CD4-positive, alpha-beta T cell treated with Interleukin-2 at 100 ng/mL for 4 hours (primary cell): ENCODE measurements at regions not wholly inside any gene's neighbourhood (a gene's known extent, or its start where the extent isn't known, plus 50 kb on each side); places are given as distances from the start of the nearest gene placed in this dataset.

Experiments
- DNase-seq: peaks from one replicate; pipeline ENCODE4 v3.0.0-alpha.2; 2020; ENCODE audit warnings: low spot score

DNA sequence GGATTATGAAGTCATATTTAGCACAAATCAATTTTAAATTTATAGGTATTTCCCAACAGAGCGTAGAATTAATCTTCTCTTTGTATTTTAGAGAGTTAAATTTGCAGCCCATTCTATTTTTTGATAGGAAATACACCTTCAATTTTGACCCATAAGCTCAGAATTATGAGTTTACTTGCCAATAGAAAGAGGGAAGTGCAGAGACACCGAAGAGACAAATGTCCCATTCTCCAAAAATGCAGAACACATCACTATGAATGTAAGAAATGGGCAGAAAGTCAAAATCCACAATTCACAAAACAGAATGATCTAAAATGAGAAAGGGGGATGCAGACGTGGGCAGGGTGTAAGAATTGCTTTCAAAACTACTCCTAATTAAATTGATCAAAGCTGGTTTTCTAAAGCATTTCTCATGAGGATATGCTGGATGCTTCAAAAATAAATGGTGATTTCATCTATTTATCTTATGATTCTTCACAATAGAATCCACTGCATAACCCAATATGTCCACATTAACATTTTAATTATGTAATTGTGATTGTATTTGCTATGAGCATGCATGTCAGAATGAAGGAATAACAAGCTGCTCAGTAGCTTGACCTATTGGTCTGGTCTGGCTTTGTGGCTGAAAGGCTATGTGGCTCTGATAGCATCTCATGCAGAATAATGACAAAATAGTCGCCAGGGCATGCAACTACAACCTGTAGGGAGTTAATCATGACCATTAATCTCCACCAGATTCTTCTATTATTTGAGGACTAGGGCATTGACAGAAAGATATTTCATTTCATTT, 550.1 kb upstream of the CDH18 start:
- DNase-seq: no peak

DNA sequence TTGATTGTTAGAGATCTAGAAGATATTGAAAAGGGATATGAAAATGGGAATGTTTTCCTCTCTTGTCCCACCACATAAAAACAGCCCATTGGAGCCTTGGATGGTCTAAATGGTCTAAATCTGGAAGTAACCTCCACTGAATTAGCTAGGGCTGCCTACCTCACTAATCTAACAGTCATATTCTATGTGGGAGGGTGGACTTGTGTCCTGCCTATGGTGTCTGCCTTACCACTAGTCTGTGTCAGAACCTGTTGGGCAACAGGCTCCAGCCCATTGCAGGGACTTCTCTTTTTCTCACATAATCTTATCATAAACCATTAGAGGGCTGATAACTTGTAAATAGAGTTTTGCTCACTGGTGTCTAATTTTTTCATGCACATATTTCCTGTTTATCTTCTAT, 548.8 kb upstream of the CDH18 start:
- DNase-seq: no peak

DNA sequence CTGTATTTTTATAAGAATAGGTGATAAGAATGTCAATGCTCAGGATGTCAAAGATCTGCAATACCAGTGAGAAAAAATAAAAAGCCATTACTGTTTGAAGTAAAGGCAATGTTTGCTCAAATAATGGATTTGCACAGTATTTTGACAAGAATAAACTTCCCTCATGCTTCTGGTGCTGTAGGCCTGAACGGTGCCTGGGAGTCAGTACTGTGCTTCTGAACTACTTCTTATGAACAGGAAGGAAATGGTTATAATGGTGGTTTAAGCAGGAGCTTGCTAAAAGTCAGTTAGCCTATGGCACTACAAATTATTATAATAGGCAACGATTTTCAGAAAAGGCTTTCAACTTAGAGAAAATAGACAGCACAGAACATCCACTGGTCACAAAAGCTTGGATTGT, 548.3 kb upstream of the CDH18 start:
- DNase-seq: no peak

DNA sequence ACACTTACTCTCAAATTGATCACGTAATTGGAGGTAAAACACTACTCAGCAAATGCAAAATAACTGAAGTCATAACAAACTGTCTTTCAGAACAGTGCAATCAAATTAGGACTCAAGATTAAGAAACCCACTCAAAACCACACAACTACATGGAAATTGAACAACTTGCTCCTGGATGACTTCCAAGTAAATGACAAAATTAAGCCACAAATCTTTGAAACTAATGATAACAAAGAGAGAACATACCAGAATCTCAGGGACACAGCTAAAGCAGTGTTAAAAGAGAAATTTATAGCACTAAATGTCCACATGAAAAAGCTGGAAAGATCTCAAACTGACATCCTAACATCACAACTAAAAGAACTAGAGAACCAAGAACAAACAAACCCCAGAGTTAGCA, 540.5 kb upstream of the CDH18 start:
- no peak for DNase-seq

DNA sequence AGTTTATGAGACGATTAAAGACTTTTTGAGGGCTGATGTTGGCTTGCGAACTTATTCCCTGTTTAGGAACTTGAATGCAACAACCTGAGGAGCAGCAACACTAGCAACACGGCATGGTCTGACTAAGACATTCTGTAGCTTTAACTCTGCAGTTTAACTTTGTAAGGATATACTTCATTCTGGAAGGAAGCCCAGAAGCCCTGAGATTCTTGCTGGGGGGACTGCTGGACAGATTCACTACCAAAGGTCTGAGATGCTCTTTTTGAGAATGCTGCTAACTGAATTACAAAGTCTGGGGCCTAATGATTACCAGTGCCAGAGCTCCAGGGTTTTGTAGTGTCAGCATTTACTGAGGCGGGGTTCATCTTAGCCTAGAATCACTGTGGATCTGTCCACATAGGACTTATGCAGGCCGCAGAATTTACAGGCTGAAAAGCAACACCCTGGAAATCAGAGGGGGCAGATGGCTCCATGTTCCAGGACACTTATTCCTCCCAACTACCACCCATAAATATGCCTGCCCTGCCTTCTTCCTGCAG, 537.1 kb upstream of the CDH18 start:
- DNase-seq: no peak

DNA sequence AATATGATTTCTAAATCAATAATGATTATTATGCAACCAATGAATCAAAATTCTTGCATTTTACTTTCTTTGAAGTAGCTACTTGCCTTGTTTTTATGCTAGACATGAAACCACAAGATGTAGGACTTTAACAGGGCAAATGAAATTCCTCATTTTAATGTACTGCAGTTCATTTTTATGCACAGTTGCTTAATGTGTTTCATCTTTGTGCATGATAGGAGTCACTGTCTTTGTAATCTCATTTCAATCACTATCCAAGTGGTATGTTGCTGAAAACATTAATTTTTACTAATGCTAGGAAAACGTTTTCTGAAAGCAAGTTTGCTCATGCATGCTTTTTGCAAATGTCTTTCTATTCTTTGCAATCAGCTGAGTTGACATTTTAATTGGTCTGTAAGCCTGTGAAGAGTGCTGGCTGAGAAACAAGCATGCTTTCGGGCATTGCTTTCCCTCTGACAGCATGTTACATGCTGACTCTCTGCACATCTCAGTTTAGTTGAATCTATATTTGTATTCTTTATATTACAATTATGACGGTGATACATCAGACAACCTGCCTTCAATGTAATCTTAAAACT, 535.0 kb upstream of the CDH18 start:
- DNase-seq: no peak

DNA sequence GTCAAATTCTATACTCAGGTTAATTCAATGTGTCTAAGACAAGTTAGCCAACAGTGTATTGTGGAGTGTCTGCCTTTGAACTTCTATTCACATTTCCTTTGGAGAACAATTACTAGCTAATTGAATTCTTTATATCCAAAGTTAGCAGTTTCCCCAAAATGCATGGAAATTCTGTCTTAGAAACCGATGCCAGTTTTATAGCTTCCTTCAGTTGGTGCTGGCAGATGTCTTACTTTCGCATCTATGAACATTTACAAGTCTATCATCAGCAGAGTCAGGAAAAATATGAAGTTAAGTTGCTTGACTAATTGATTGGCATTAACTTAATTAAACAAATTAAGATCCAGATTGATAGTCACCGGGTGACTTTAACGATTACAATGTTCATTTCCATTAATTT, 527.6 kb upstream of the CDH18 start:
- no peak for DNase-seq

DNA sequence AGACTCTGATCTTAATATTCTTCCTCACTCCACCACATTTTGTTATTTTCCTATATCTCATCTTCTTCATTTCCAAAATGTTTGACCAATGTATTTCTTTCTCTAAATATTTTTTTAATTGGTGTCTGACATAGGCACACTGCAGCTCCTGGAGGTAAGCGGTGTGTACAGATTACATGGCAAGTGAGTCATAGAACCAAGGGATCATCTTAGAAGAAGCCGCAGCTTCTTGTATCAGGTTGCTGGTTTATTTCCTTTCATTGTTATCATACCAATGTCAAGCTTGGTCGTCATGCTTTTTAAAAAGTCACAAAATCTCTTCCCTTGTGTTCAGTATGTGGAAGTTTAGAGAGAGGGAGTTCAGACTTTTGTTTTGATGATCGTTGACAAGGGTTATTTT, 526.1 kb upstream of the CDH18 start:
- DNase-seq: no peak

DNA sequence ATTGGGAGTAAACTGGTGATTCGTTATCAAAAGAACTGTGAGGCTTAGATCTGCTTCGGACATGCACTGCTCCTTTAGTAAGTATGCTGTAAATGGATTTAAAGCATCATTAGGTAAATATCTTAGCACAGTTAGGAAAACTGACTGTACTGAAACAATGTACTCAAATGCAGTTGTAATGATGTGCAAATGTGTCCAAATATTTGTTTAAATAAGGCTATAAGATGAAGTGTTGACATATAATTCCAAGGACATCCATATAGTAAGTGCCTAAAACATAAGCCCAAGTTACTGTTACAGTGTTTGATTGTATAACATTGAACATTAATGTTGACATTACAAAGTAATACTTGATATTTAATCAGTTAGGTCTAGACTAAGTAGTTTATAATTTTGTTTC, 512.5 kb upstream of the CDH18 start:
- no peak for DNase-seq

DNA sequence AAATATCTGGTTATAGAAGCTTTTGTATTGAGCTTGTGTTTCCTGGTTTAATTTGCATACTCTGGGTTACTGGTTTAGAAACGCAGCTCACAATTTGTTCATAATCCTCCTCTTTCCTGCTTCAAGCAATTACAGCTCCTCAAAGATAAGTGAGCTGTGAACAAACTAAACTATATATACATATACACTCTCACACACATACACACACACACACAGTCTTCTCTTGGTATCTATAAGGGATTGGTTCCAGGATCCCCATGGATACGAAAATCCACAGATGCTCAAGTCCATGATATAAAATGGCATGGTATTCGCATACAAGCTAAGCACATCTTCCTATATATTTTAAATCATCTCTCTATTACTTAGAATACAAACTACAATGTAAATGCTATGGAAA, 510.9 kb upstream of the CDH18 start:
- DNase-seq: no peak

DNA sequence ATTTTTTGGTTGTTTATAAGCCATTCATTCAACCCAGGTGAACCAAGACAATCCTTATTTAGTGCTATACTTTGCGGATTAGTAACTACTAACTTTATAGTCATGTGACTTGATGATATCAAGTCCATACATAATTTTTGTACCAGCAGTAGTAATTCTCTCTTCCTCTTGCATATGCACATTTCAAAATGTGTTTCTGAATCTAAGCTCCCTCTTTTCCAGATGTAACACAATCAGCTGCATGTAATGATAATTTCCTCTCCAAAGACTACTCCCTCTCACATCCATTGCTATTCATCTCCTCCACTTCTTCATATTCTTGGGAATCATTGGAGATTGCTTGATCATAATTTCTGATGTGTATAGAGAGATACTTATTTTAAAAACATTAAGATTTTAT, 510.1 kb upstream of the CDH18 start:
- no peak for DNase-seq

DNA sequence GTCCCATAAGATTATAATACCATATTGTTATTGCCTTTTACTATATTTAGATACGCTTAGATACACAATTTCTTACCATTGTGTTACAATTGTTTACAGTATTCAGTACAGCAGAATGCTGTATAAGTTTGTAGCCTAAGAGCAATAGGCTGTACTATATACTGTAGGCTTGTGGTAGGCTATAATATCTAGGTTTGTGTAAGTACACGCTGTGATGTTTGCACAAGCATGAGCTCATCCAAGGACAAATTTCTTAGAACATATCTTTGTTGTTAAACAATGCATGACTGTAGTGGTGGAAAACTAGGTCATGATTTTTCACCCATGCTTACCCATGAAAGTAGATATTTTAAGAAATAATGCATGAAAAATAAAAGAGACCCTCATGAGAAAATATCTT, 509.4 kb upstream of the CDH18 start:
- DNase-seq: no peak

DNA sequence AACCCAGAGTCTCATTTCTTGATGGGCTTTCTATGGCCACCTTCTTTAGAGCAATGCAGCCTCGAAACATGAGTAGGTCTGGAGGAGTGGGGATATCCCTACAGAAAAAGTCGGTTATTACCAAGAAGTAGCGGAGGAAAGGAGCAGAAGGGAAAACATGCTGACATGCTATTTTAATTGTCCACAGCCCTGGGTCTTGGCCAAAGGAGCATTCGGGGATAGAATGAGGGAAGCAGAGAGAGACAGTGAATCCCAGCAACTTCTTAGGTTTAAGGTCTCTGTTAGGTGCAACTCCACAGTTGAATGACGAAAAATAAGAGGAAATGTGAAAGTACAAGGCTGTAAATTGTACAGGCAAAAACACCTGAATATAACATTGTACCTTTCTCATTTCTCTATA, 506.7 kb upstream of the CDH18 start:
- DNase-seq: no peak

DNA sequence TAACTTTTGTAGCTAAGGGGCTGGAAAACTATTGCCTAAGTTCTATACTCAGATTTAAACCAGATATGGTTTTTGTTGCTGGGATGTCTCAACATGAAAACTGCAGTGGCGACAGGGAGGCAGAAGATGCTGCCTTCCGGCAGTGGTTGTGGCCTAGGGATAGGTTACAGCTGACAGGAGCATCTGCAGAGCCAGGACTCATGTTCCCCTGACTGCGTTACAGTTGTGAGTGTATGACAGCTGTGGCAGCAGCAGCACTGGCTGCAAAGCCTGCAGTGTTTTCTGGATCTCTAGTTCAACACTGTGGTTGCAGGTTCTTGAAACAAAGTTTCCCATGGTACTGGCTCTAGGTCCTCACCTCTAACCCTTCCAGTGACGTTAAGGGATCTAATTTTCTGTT, 498.8 kb upstream of the CDH18 start:
- DNase-seq: no peak

DNA sequence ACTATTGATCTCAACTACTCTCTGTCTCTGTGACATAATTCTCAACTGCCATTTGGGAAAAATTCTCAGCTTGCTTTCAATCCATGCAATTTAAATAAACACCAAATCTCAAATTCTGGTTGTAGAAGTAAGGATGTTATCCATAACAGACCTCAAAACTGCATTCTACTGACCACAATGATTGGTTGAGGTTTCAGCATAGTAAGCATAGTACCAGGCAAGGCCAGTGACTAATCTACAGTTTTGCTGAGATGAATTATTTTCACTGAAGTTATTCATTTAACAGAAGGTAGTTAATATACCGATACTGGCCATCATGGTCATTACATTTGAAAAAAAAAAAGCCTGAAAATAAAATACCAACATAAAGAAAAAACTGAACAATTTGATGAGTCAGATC, 488.0 kb upstream of the CDH18 start:
- no peak for DNase-seq

DNA sequence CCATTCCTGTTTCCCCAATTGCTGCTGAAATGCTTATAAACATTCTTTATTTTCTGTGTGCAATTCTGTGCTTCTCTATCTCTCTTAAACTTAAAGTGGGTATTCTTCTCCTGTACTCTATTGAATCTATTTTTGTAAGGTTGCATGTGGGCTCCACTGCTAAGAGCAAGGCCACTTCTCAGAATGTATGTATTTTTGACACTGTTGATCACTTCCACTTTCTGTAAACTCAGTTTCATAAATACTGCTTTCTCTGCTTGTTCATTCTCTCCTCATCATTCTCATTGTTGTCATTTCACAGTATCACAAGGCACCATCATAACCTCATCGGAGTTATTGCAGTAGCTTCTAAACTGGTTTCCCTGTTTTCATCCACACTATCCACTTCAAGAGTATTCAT, 483.0 kb upstream of the CDH18 start:
- DNase-seq: no peak

DNA sequence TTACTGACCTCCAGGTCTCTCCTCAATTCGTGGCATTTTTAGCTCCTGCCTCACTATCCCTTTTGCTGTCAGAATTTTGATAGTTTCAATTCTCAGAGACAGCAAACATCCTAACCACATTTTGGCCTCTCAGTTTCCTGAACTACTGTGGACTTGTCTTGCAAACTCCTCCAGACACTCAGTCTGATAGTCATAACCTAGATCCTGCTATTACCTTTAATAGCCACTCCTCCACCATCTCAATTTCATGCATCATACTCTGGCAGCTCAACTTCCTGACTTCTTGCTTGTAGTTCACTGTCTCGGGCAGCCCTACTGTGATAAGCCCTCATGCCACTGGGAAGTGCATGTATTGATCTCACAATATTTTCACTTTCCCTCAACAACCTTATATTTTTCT, 481.8 kb upstream of the CDH18 start:
- no peak for DNase-seq

DNA sequence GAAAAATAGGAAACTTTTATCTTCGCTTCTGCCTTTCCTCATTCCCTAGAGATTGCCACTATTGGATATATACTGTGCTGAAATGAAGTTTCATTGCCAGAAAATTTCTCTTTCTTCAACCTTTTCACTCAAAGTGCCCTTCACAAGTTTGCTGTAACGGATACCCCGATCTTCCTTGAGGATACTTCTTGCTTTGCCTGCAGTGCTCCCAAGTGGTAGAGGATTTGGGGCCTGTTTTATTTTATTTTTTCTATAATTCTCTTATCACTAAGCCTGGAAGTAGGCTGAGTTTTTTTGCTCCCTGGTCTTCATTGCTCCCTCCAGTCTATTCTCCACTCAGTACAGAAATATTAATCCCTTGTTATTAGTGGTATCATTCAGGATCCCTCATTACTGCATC, 481.4 kb upstream of the CDH18 start:
- no peak for DNase-seq

DNA sequence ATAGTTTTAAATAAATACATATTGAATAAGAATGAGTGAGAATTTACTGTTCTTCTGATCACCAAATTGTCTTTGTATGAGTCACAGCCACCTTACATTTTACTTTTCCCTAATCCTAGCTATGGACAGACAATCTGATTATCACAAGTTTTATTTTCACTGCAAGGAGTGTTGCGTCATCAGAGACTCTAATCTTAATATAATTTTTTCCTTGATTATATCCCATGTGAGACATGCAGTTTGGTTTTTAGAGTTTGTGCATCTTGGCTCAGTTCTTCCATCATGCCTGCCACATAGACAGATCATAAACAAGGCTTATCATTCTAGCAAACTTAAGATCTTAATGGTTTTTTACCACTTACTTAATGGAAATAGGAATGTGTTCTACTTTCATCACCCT, 478.5 kb upstream of the CDH18 start:
- no peak for DNase-seq

DNA sequence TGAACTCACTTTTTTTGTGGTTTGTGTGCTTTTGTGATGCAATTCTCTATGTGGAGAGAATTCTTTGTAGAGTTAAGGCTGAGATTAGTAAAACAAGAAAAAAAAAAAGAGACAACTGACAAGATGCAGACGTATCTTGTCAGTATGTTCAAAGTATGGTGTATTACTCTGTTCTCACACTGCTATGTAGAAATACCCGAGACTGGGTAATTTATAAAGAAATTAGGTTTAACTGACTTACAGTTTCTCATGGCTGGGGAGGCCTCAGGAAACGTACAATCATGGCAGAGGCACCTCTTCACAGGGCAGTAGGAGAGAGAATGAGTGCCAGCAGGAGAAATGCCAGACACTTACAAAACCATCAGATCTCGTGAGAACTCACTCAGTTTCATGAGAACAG, 475.2 kb upstream of the CDH18 start:
- DNase-seq: no peak

DNA sequence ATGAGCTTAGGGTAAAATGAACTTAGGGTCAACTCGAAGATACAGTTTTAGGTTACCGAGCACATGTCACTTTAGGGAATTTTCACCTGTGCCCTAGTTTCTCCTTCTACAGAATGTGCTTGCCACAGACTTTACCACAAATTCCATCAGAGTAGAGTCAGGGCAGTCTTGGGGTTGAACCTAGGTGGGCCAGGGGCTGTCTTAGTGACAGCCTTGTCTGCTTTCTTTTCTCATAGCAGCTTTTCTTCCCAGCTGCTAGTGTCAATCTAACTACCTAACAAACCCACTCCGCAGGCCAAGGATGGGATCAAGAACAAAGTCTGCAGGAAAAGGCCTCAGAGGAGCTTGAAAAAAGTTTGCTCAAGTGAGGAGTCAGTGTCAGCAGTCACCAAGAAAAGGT, 458.1 kb upstream of the CDH18 start:
- DNase-seq: no peak

DNA sequence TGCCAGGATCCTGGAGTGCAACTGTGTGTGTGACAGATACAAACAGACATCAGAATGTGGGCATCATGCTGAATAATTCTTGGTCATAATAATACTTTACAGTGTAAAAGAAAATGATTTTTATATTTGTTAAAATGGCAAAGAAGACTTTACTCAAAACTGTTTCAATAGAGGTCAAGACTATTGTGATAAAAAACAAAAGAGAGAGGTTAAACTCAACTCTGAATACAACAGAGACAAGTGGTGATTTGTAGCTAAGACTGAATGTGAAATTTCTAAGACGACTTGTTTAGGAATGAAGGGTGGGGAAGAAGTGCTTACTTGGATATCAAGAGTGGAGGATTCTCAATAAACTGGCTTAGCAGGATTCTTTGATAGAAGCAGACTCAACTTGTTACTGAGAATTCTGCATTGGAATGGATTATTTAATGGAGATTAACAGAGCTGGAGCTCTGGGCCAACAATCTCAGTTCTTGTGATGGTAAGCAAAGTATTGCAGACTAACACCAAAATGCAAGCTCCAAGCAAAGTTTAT, 457.4 kb upstream of the CDH18 start:
- no peak for DNase-seq

DNA sequence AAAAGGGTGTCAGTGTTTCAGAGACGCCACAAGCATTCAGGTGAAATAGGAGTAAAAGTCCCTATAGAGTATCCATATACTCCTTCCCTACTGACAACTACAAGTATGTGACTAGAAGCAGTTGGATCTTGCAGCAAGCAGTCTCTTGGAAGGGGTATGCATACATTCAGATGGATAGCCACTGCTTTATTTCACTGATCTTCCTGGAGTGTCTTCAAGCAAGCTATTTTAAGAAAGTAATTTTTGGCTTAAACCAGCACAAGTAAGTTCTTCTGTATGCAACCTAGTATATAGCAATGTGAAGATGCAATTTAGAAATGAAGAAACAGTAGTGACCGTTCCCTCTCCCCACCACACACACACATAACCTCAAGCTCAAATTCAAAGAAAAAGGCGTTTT, 446.8 kb upstream of the CDH18 start:
- DNase-seq: no peak
